Motor neuron (in vitro differentiated cells): ENCODE measurements at regions not wholly inside any gene's neighbourhood (a gene's known extent, or its start where the extent isn't known, plus 50 kb on each side); places are given as distances from the start of the nearest gene placed in this dataset.
A peak's percentile ranks its signal among the peaks of the same experiment; 100 is the strongest.

Source experiments
- ATAC-seq, 8 experiments: fragments of 200-7000 bp; cut with Tn5 transposase; replicated peaks in 6 of 8; 2 replicates each; pipeline ENCODE4 v1.8.0; 2021; ENCODE audit warnings: mild to moderate bottlenecking in 8 of 8, moderate library complexity in 8 of 8
- H3K27ac ChIP-seq, 2 donors: fragments of 250-450 bp; sonication (Bioruptor Pico); 2 replicates each; pipeline ENCODE4 v1.9.0; 2021; ENCODE audit warnings: antibody characterized with exemption in 2 of 2, mild to moderate bottlenecking in 2 of 2, moderate library complexity in 1 of 2
- H3K4me1 ChIP-seq, 2 donors: fragments of 250-450 bp; sonication (Bioruptor Pico); replicated peaks in 1 of 2; 2 replicates each; pipeline ENCODE4 v1.6.1; 2021; ENCODE audit warnings: antibody characterized with exemption in 2 of 2, mild to moderate bottlenecking in 2 of 2, moderate library complexity in 1 of 2
- H3K4me3 ChIP-seq, 5 donors: fragments of 250-450 bp; sonication (Bioruptor Pico); 2 replicates each; pipeline ENCODE4 v1.9.0; 2021; ENCODE audit warnings: antibody characterized with exemption in 5 of 5, mild to moderate bottlenecking in 5 of 5, moderate library complexity in 4 of 5
- WGBS, 10 experiments: fragments of 450-650 bp; shearing (Covaris generic); methylation state at CpG; one replicate each; pipeline ENCODE4 v1.0.0; 2022; 5-methylcytosine and 5-hydroxymethylcytosine counted together
- in situ Hi-C, 9 experiments: fragments of 400-800 bp; cut with MboI; loops; one replicate each; pipeline ENCODE4 v1.15.0; 2021; ENCODE audit warnings: low sequenced_read_pairs in 9 of 9, low pct_unique_long_range_greater_than_20kb in 2 of 9; ENCODE audit not compliant: unreplicated experiment in 9 of 9

DNA sequence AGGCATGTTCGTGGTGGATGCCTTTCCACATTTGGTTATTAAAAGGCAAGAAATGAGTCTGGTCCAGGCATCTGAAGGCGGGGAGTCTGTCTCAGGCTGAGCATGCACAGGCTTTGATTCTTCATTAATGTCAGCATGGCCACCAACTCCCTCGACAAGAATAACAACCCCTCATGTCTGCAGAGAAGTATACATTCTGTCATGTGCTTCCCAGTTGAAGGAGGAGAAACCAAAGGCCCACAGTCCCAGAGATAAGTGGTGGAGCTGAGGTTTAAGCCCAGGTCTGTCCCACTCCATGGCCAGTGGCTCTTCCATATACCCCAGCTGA, 61.6 kb upstream of the LAPTM5 start:
- no peak for ATAC-seq
- H3K27ac ChIP-seq = no peak overlapping the region
- peaks cover 57 to 62% of the 10 kb centered on the region in 2 donors for H3K4me1 ChIP-seq
- H3K4me3 ChIP-seq = no peak overlapping the region
- WGBS, 10 experiments = 0 to 80% (median 65%) methylated on average over 1 to 3 of the region's 3 CpGs; no CpG with 5 or more reads in 4 of the 10 experiments
- in situ Hi-C loops = no loop called here

- 50 to 80% (median 66%) methylated on average over 1 to 9 of the region's 10 CpGs; no CpG with 5 or more reads in 2 of the 10 experiments for WGBS, 10 experiments
- in situ Hi-C loops = no loop called here
- Histone ChIP-seq H3K27ac (peak overlapping the region in 1 of 2 donors; percentile 31), H3K4me1 (peaks cover 53 to 57% of the 10 kb centered on the region in 2 donors), H3K4me3 (no peak overlapping the region)
- ATAC-seq = no peak
Measured at GRCh38 chr1:30818568-30819243, 61.1 kb upstream of the LAPTM5 start.

DNA sequence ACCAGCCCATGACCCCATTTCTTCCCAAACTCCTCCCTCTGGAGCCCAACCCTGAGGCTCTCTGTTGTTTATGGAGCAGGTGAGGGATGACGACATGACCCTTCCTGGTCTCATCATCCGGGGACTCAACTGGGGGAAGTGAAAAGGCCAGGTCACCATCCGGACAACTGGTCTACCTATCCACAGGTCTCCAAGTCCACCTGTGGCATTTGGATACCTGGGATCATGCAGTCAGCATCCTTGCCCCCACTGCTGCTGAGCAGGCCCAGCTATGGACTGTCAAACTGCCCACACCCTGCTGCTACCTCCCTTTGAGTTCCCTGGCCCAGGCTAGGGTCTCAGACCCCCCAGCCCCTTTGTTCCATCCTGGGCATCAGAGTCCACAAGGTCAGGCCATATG, 60.0 kb upstream of the LAPTM5 start:
- peaks cover 49 to 52% of the 10 kb centered on the region in 2 donors for H3K4me1 ChIP-seq
- H3K27ac ChIP-seq = peak overlapping the region; percentile 78 to 82

DNA sequence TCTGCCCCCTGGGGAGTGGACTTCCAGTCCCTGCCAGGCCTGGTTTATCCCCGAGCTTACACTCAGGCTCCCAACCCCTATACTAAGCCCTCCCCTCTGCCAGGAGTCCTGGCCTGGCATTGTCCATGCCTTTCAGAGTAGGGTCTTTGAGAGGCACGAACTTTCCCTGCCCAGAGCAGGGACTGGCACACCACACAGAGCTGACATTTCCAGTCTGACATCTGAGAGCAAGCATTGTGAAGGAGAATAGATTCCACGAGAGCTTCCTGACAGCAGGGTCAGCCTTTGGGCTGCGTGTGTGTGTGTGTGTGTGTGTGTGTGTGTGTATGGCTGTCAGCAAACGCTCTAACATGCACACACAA, 59.5 kb upstream of the LAPTM5 start:
- Histone ChIP-seq H3K27ac (peak overlapping the region; percentile 78 to 82), H3K4me1 (peaks cover 49 to 52% of the 10 kb centered on the region in 2 donors), H3K4me3 (no peak overlapping the region)
- 32 to 60% methylated on average over 1 to 4 of the region's 5 CpGs; no CpG with 5 or more reads in 8 of the 10 experiments for WGBS, 10 experiments
- in situ Hi-C loops = no loop called here
- peak in 4 of 8 experiments; percentile 0 to 4 (median 2) for ATAC-seq

More for the DNA sequence above, 60.0 kb upstream of the LAPTM5 start:
- no peak for ATAC-seq
- H3K4me3 ChIP-seq = no peak overlapping the region
- 47 to 88% (median 74%) methylated on average over 2 to 3 of the region's 3 CpGs; no CpG with 5 or more reads in 7 of the 10 experiments for WGBS, 10 experiments
- in situ Hi-C loops = no loop called here

DNA sequence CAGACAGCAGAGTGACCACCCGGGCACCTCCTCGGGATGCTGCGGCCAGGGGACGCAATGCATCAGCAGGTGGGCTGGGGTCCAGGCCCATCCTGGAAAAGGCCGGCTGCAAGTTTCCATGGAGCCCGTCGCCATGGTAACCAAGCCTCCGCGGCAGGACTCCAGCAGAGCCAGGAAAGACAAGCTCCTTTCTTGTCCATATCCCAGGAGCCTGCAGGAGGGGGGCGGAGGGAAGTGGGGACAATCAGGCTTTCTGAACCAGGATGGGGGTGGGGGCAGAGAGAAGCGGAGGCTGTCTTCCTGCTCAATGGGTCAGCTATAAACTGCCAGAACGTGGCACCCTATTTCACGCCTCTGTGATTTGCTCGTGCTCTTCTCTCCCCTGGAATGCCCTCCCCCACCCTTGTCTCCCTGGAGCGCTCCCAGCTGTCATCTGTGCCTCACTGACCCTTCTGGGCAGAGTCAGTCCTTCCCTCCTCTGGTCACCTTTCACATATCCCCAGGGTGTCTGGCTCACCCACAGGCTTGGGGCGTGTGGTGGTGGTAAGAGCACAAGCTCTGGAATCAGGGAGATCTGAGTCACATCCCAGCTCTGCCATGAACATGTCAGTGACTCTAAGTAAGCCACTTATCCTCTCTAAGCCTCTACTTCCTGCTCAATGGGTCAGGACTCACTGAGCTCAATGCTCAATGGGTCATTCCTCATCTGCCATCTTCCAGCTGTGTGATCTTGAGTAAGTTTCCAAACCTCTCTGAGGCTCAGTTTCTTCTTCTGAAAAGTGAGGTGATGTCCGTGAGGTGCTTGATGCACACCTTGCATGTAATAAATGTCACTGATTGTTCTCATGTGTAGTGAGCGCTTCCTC, 58.9 kb upstream of the LAPTM5 start:
- H3K4me3 ChIP-seq = no peak overlapping the region
- peak; percentile 56 to 97 (median 92) for ATAC-seq
- WGBS, 10 experiments = 0 to 82% (median 48%) methylated on average over 1 to 8 of the region's 18 CpGs; no CpG with 5 or more reads in 5 of the 10 experiments
- in situ Hi-C loops = no loop called here
- peak overlapping the region; percentile 78 to 82 for H3K27ac ChIP-seq
- peaks cover 49 to 52% of the 10 kb centered on the region in 2 donors for H3K4me1 ChIP-seq

DNA sequence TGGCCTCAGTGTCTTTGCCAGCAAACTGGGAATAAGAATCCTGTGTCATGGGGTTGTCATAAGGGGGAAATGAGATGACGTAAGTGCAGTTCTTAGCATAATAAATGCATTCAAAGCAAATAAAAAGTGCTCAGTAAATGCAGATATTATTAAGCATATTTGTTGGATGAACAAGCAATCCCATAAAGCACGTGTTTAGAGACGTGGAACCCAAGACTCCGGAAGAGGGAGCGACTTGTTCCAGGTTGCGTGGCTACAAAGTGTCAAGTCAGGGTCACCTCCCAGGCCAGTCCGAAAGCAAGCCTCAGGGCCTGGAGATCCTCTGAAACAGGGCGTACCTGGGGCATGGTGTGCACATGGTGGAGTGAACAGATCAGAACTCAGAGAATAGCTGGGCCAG, 58.0 kb upstream of the LAPTM5 start:
- H3K27ac ChIP-seq = peak overlapping the region; percentile 13 to 78
- H3K4me3 ChIP-seq = no peak overlapping the region
- 29 to 100% (median 90%) methylated on average over 1 to 8 of the region's 8 CpGs; no CpG with 5 or more reads in 2 of the 10 experiments for WGBS, 10 experiments
- no peak for ATAC-seq
- in situ Hi-C loops = no loop called here
- peaks cover 56% of the 10 kb centered on the region in 2 donors for H3K4me1 ChIP-seq

- peaks cover 59 to 60% of the 10 kb centered on the region in 2 donors for H3K4me1 ChIP-seq
- no peak for ATAC-seq
- H3K27ac ChIP-seq = no peak overlapping the region
- in situ Hi-C loops = no loop called here
- H3K4me3 ChIP-seq = no peak overlapping the region
Measured at GRCh38 chr1:30814292-30814691, 56.7 kb upstream of the LAPTM5 start.

DNA sequence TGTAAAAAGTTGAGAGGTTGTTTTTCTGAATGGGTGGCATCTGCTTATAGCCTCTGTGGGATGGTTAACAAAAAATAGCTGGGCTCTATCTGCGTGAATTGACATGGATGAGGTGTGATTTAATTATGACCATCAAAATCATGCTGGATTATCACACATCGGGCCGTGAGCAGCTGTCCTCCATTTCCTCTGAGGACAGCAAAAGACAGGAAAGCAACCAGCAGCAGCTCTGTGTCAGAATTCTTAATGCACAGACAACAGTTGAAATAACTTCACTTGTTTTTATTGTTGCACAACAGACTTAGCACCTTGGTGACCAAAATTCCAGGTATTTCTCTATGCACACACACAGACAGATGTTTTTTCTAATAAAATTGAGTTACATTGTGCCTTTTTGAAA, 54.5 kb upstream of the LAPTM5 start:
- in situ Hi-C loops = no loop called here
- H3K4me1 ChIP-seq = peaks cover 55 to 59% of the 10 kb centered on the region in 2 donors
- no peak overlapping the region for H3K27ac ChIP-seq
- 47 to 100% (median 80%) methylated on average over 1 to 3 of the region's 3 CpGs; no CpG with 5 or more reads in 1 of the 10 experiments for WGBS, 10 experiments
- no peak for ATAC-seq
- no peak overlapping the region for H3K4me3 ChIP-seq

DNA sequence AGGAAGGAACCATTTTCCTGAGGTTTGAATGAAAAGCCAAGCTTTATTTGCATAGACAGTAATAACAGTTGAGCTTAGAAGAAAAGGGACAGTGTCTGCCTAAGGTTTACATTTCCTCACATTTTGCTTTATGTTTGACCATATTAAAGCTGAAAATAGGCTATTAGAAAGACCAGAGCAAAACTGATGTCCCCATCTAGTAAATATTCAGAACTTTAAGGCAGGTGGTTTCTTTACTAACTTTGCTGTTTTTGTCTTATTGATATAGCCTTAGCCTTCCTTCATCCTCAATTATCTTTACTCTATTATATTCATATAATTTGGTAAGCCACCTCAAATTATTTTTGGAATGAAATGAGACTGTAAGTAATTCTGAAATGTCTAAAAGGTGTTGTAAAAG, 53.6 kb upstream of the LAPTM5 start:
- in situ Hi-C loops = no loop called here
- Histone ChIP-seq H3K4me3 (no peak overlapping the region), H3K4me1 (peaks cover 48 to 51% of the 10 kb centered on the region in 2 donors), H3K27ac (no peak overlapping the region)
- no peak for ATAC-seq

GRCh38 chr1:30810416-30811080, 53.0 kb upstream of the LAPTM5 start:
- H3K4me3 ChIP-seq = no peak overlapping the region
- WGBS, 10 experiments = 63 to 90% (median 71%) methylated on average over 4 to 12 of the region's 12 CpGs; no CpG with 5 or more reads in 1 of the 10 experiments
- no peak overlapping the region for H3K27ac ChIP-seq
- H3K4me1 ChIP-seq = peaks cover 47 to 51% of the 10 kb centered on the region in 2 donors
- in situ Hi-C loops = no loop called here
- no peak for ATAC-seq

DNA sequence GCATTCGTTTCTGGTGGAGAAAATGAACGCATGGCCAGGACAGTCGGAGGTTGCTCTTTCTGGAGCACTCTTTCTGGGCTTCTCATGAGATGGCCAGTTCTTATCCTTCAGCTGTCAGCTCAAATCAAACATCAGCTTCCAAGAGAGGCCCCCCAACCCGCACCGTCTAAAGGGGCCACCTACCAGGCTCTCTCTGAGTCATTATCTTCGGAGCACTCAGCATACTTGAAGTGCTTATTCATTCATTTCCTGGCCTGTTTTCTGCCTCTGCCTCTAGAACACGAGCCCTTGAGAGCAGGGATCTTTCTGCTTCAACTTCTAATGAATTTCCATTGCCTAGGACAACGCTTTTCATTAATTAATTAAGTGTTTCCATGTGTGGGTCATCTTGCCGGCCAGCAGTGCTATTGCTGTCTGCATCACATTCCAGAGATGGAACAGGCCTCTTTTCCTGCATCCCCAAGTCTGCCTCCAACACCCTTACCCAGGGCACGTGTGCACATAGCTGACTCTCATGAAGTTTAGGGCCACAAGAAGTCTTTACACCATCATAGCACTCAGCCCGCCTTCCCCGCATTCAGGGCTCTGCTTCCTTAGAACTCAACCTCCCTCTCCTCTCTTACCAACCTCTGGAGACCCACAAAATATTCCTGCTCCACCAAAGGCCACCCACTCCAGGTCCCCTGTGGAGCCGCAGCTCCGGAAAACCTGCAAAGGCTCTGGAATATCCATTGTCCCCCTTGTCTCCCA, 52.1 kb upstream of the LAPTM5 start:
- H3K4me3 ChIP-seq = no peak overlapping the region
- H3K27ac ChIP-seq = no peak overlapping the region
- ATAC-seq = peak in 7 of 8 experiments; percentile 55 to 89 (median 66)
- in situ Hi-C loops = loop anchor here in 2 of 9 experiments (10.0 kb wide), 1 partner anchor 105 kb away; no protein-coding TSS in a partner anchor
- peaks cover 42 to 50% of the 10 kb centered on the region in 2 donors for H3K4me1 ChIP-seq
- WGBS, 10 experiments = 0 to 100% (median 52%) methylated on average over 1 to 14 of the region's 14 CpGs

- ATAC-seq = no peak
- Histone ChIP-seq H3K27ac (no peak overlapping the region), H3K4me3 (no peak overlapping the region), H3K4me1 (peaks cover 50 to 64% of the 10 kb centered on the region in 2 donors)
- in situ Hi-C loops = loop anchor here in 2 of 9 experiments (10.0 kb wide), 1 partner anchor 107 kb away; no protein-coding TSS in a partner anchor
- 14 to 100% (median 81%) methylated on average over 1 to 3 of the region's 3 CpGs; no CpG with 5 or more reads in 2 of the 10 experiments for WGBS, 10 experiments
Measured at GRCh38 chr1:30808067-30808662, 50.6 kb upstream of the LAPTM5 start.
